ENCODE measurements at regions not wholly inside any gene's neighbourhood (a gene's known extent, or its start where the extent isn't known, plus 50 kb on each side); places are given as distances from the start of the nearest gene placed in this dataset.

DNA sequence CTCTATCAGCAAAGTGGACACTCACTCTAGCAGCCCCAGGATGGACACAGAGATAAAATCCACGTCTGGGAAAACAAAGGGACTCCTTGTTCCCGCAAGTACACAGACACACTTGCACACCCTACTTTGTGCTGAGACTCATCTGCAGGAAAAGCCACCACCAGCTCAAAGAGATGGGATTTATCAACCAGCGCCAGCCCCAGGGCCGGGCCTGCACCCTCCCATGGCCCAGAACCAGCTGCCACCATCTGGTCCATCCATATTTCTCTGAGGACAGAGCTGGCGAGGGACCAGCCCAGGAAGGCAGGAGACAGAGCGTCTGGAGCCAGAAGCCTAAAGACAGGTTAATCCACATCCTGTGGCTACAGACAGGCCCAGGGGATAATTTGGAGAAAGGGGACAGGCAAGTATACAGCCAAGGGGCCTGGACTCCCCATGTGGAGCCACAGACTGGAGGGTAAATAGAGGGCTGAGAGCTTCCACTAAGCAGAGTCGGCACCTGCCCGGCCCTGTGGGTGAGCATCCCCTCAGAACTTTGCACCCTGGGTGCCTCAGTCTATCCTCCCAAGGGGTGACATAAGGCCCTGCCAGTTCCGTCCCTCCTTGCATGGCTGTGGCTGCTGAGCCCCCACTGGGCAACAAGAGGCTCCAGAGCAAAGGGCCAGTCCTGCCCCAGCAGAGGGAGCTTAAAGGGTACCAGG is 233.9 kb downstream of the PTPRU start:
- TF ChIP-seq CTBP1 (IDR thresholded peaks at IDR 0.05; ENCODE audit: borderline replicate concordance) (no peak), SP1 (IDR thresholded peaks at IDR 0.05) (no peak), LEF1 (IDR thresholded peaks at IDR 0.05; ENCODE audit: borderline replicate concordance) (no peak), NFRKB (IDR thresholded peaks at IDR 0.05) (no peak), FOXA1 (IDR thresholded peaks at IDR 0.05) (no peak), L3MBTL2 (conservative IDR thresholded peaks at IDR 0.05) (no peak), FOXM1 (IDR thresholded peaks at IDR 0.05; ENCODE audit: borderline replicate concordance) (no peak), ZNF384 (IDR thresholded peaks at IDR 0.05) (no peak)
